Trophoblast cell (in vitro differentiated cells and primary cell): ENCODE measurements at regions not wholly inside any gene's neighbourhood (a gene's known extent, or its start where the extent isn't known, plus 50 kb on each side); places are given as distances from the start of the nearest gene placed in this dataset.
"Not testable (repeated sequence)": the region's sequence is repeated elsewhere in the genome, so short reads cannot be mapped to it uniquely, and the experiment has no call there.

Experiments used
- DNase-seq, 2 donors: peaks; one replicate each; pipeline ENCODE4 v3.0.0-alpha.2; 2016
- H2AFZ ChIP-seq: 2 replicates; pipeline ENCODE4 v1.6.1; 2013; ENCODE audit warnings: low read length, moderate library complexity, mild to moderate bottlenecking; ENCODE audit not compliant: insufficient read depth, poor library complexity
- H2AK5ac ChIP-seq: 2 replicates; pipeline ENCODE4 v1.6.1; 2013; ENCODE audit warnings: mild to moderate bottlenecking, low read length
- H2BK120ac ChIP-seq: 2 replicates; pipeline ENCODE4 v1.6.1; 2013; ENCODE audit warnings: low read length, mild to moderate bottlenecking, moderate library complexity; ENCODE audit not compliant: insufficient read depth, poor library complexity
- H2BK12ac ChIP-seq: 2 replicates; pipeline ENCODE4 v1.6.1; 2013; ENCODE audit warnings: mild to moderate bottlenecking, low read length, moderate library complexity
- H2BK5ac ChIP-seq: 2 replicates; pipeline ENCODE4 v1.6.1; 2013; ENCODE audit warnings: low read length, low read depth, moderate library complexity, mild to moderate bottlenecking; ENCODE audit not compliant: poor library complexity
- H3K14ac ChIP-seq: 2 replicates; pipeline ENCODE4 v1.6.1; 2013; ENCODE audit warnings: mild to moderate bottlenecking, low read length
- H3K18ac ChIP-seq: 2 replicates; pipeline ENCODE4 v1.6.1; 2013; ENCODE audit warnings: mild to moderate bottlenecking, low read length
- H3K23ac ChIP-seq: 2 replicates; pipeline ENCODE4 v1.6.1; 2013; ENCODE audit warnings: low read length
- H3K27ac ChIP-seq: 2 replicates; pipeline ENCODE4 v1.5.1; 2013; ENCODE audit warnings: low read depth, mild to moderate bottlenecking, inconsistent platforms, low read length, moderate library complexity
- H3K27me3 ChIP-seq: 2 replicates; pipeline ENCODE4 v1.6.1; 2013; ENCODE audit warnings: inconsistent platforms, mild to moderate bottlenecking, low read length, moderate library complexity; ENCODE audit not compliant: insufficient read depth
- H3K36me3 ChIP-seq, 2 experiments: 1 replicate in 1 of 2; 2 replicates in 1 of 2; pipeline ENCODE4 v1.6.1; 2013; ENCODE audit warnings: low read length in 2 of 2, mild to moderate bottlenecking in 2 of 2, moderate library complexity in 1 of 2; ENCODE audit not compliant: insufficient read depth in 2 of 2, control insufficient read depth in 1 of 2
- H3K4ac ChIP-seq: 2 replicates; pipeline ENCODE4 v1.6.1; 2013; ENCODE audit warnings: low read depth, mild to moderate bottlenecking, low read length, moderate library complexity
- H3K4me1 ChIP-seq, 2 experiments: 1 replicate in 1 of 2; 2 replicates in 1 of 2; pipeline ENCODE4 v1.6.1; 2013; ENCODE audit warnings: low read length in 2 of 2, mild to moderate bottlenecking in 2 of 2, moderate library complexity in 1 of 2; ENCODE audit not compliant: insufficient read depth in 2 of 2, control insufficient read depth in 1 of 2
- H3K4me2 ChIP-seq: 2 replicates; pipeline ENCODE4 v1.6.1; 2013; ENCODE audit warnings: inconsistent platforms, mild to moderate bottlenecking, low read length, moderate library complexity
- H3K4me3 ChIP-seq: 2 replicates; pipeline ENCODE4 v1.5.1; 2013; ENCODE audit warnings: mild to moderate bottlenecking, low read depth, low read length, inconsistent platforms
- H3K79me1 ChIP-seq: one replicate; pipeline ENCODE4 v1.6.1; 2013; ENCODE audit warnings: low read length
- H3K79me2 ChIP-seq: 2 replicates; pipeline ENCODE4 v1.6.1; 2013; ENCODE audit warnings: low read length, mild to moderate bottlenecking; ENCODE audit not compliant: control insufficient read depth, insufficient read depth, poor library complexity
- H3K9ac ChIP-seq: 2 replicates; pipeline ENCODE4 v1.6.1; 2013; ENCODE audit warnings: mild to moderate bottlenecking, low read length
- H3K9me3 ChIP-seq: 2 replicates; pipeline ENCODE4 v1.6.1; 2013; ENCODE audit warnings: low read depth, mild to moderate bottlenecking, control low read depth, inconsistent platforms, low read length; ENCODE audit not compliant: insufficient read depth
- H4K12ac ChIP-seq: 2 replicates; pipeline ENCODE4 v1.6.1; 2013; ENCODE audit warnings: low read depth, mild to moderate bottlenecking, low read length, moderate library complexity
- H4K8ac ChIP-seq: 2 replicates; pipeline ENCODE4 v1.6.1; 2013; ENCODE audit warnings: low read depth, mild to moderate bottlenecking, low read length, moderate library complexity
- H4K91ac ChIP-seq: one replicate; pipeline ENCODE4 v1.6.1; 2013; ENCODE audit warnings: low read depth, mild to moderate bottlenecking, low read length, moderate library complexity
- WGBS: extraction: QIAGEN DNeasy Blood & Tissue Kit; methylation state at CpG from one replicate; pipeline ENCODE4 v1.1.7; 2013; ENCODE audit warnings: missing lambda C conversion rate; ENCODE audit not compliant: insufficient read length, insufficient coverage; ENCODE audit errors: extremely low coverage; 5-methylcytosine and 5-hydroxymethylcytosine counted together

- Histone ChIP-seq H3K36me3 (no peaks in the 10 kb centered on the region), H3K79me1 (no peaks in the 10 kb centered on the region), H3K9ac (no peak overlapping the region), H3K27me3 (no peaks in the 10 kb centered on the region), H4K8ac (no peak overlapping the region), H3K14ac (no peak overlapping the region), H3K18ac (no peak overlapping the region), H2AK5ac (no peak overlapping the region), H3K79me2 (no peaks in the 10 kb centered on the region), H4K91ac (no peak overlapping the region), H4K12ac (no peak overlapping the region), H2BK120ac (no peak overlapping the region), H2BK12ac (no peak overlapping the region), H3K4ac (no peak overlapping the region), H3K9me3 (no peaks in the 10 kb centered on the region), H3K4me1 (no peaks in the 10 kb centered on the region), H3K27ac (no peak overlapping the region), H2AFZ (no peak overlapping the region), H2BK5ac (no peak overlapping the region), H3K23ac (no peak overlapping the region), H3K4me3 (no peak overlapping the region), H3K4me2 (no peak overlapping the region)
- no CpG with 5 or more reads among the region's 6 CpGs for WGBS
- DNase-seq: no peak
These were observed 187.3 kb upstream of the CFAP20DC start for GRCh38 chr3:59237121-59237520.

- Histone ChIP-seq H2BK5ac (no peak overlapping the region), H3K4ac (no peak overlapping the region), H3K27me3 (no peaks in the 10 kb centered on the region), H4K8ac (no peak overlapping the region), H2AFZ (no peak overlapping the region), H3K79me1 (no peaks in the 10 kb centered on the region), H3K27ac (no peak overlapping the region), H3K18ac (no peak overlapping the region), H2BK120ac (no peak overlapping the region), H3K4me3 (no peak overlapping the region), H2AK5ac (no peak overlapping the region), H4K12ac (no peak overlapping the region), H3K14ac (no peak overlapping the region), H3K4me1 (no peaks in the 10 kb centered on the region), H4K91ac (no peak overlapping the region), H3K9me3 (no peaks in the 10 kb centered on the region), H3K9ac (no peak overlapping the region), H3K79me2 (no peaks in the 10 kb centered on the region), H3K36me3 (no peaks in the 10 kb centered on the region), H2BK12ac (no peak overlapping the region), H3K23ac (no peak overlapping the region), H3K4me2 (no peak overlapping the region)
- no peak for DNase-seq
- no CpG with 5 or more reads among the region's 3 CpGs for WGBS
These were observed 185.8 kb upstream of the CFAP20DC start for GRCh38 chr3:59235634-59236012.

- no peak overlapping the region for H3K9ac ChIP-seq
- peaks cover under 1% of the 10 kb centered on the region for H3K9me3 ChIP-seq
- H3K27ac ChIP-seq: no peak overlapping the region
- DNase-seq: no peak
- no peak overlapping the region for H4K8ac ChIP-seq
- no peak overlapping the region for H2AK5ac ChIP-seq
- no peaks in the 10 kb centered on the region for H3K4me1 ChIP-seq
- no peak overlapping the region for H3K4ac ChIP-seq
- no peak overlapping the region for H2BK120ac ChIP-seq
- H4K91ac ChIP-seq: no peak overlapping the region
- H2BK12ac ChIP-seq: no peak overlapping the region
- no peaks in the 10 kb centered on the region for H3K79me2 ChIP-seq
- H4K12ac ChIP-seq: no peak overlapping the region
- no peak overlapping the region for H3K23ac ChIP-seq
- no peak overlapping the region for H3K18ac ChIP-seq
- H2AFZ ChIP-seq: no peak overlapping the region
- no peaks in the 10 kb centered on the region for H3K36me3 ChIP-seq
- no peaks in the 10 kb centered on the region for H3K79me1 ChIP-seq
- H3K14ac ChIP-seq: no peak overlapping the region
- H2BK5ac ChIP-seq: no peak overlapping the region
- no peaks in the 10 kb centered on the region for H3K27me3 ChIP-seq
- no CpG with 5 or more reads among the region's 2 CpGs for WGBS
- no peak overlapping the region for H3K4me2 ChIP-seq
- no peak overlapping the region for H3K4me3 ChIP-seq
These were observed 185.2 kb upstream of the CFAP20DC start for GRCh38 chr3:59234884-59235633.

- H4K8ac ChIP-seq, H4K12ac ChIP-seq, H2AK5ac ChIP-seq, H3K9me3 ChIP-seq, H3K18ac ChIP-seq, H3K79me2 ChIP-seq, H2BK12ac ChIP-seq, H3K14ac ChIP-seq, H2AFZ ChIP-seq, H3K4ac ChIP-seq, H3K9ac ChIP-seq, DNase-seq, H3K4me2 ChIP-seq, H3K27ac ChIP-seq, H3K36me3 ChIP-seq, H3K23ac ChIP-seq, H2BK120ac ChIP-seq, H3K79me1 ChIP-seq, H3K4me3 ChIP-seq, H2BK5ac ChIP-seq, H3K27me3 ChIP-seq, H4K91ac ChIP-seq, H3K4me1 ChIP-seq: not testable (repeated sequence)
- no CpG with 5 or more reads among the region's 2 CpGs for WGBS
These were observed 180.6 kb upstream of the CFAP20DC start for GRCh38 chr3:59230379-59230778.
